KMS-11 (cell line): ENCODE measurements at regions not wholly inside any gene's neighbourhood (a gene's known extent, or its start where the extent isn't known, plus 50 kb on each side); places are given as distances from the start of the nearest gene placed in this dataset.

Experiments
- H2AFZ ChIP-seq: fragments of 200-600 bp; sonication (generic); 2 replicates; pipeline ENCODE4 v1.6.1; 2016; ENCODE audit warnings: antibody characterized with exemption, mixed run types, low read depth
- H3K27ac ChIP-seq: fragments of 200-600 bp; sonication (generic); 2 replicates; pipeline ENCODE4 v1.6.1; 2016; ENCODE audit warnings: mild to moderate bottlenecking, mixed run types
- H3K27me3 ChIP-seq: fragments of 200-600 bp; sonication (generic); 2 replicates; pipeline ENCODE4 v1.6.1; 2017; ENCODE audit warnings: mild to moderate bottlenecking, low read depth, mixed run types, moderate library complexity; ENCODE audit not compliant: insufficient read depth
- H3K36me3 ChIP-seq: fragments of 200-600 bp; sonication (generic); 2 replicates; pipeline ENCODE4 v1.6.1; 2017; ENCODE audit warnings: mild to moderate bottlenecking, mixed run types; ENCODE audit not compliant: insufficient read depth
- H3K4me1 ChIP-seq: fragments of 200-600 bp; sonication (generic); 2 replicates; pipeline ENCODE4 v1.6.1; 2016; ENCODE audit warnings: mild to moderate bottlenecking, low read depth, mixed run types; ENCODE audit not compliant: poor library complexity, severe bottlenecking
- H3K4me2 ChIP-seq: fragments of 200-600 bp; sonication (generic); 2 replicates; pipeline ENCODE4 v1.7.0; 2016; ENCODE audit warnings: mild to moderate bottlenecking, mixed run types
- H3K4me3 ChIP-seq: fragments of 200-600 bp; sonication (generic); IDR thresholded peaks from 2 replicates; pipeline ENCODE4 v1.6.1; 2017; ENCODE audit warnings: low read depth, low read length, mixed read lengths; ENCODE audit not compliant: insufficient read depth
- H3K79me2 ChIP-seq: fragments of 200-600 bp; sonication (generic); 2 replicates; pipeline ENCODE4 v1.6.1; 2016; ENCODE audit warnings: low read depth, mixed run types; ENCODE audit not compliant: insufficient read depth
- H3K9ac ChIP-seq: fragments of 200-600 bp; sonication (generic); 2 replicates; pipeline ENCODE4 v1.6.1; 2016; ENCODE audit warnings: mild to moderate bottlenecking, mixed run types
- H4K20me1 ChIP-seq: fragments of 200-600 bp; sonication (generic); 2 replicates; pipeline ENCODE4 v1.6.1; 2016; ENCODE audit warnings: mild to moderate bottlenecking, mixed run types; ENCODE audit not compliant: insufficient read depth
- CTCF ChIP-seq: fragments of 200-600 bp; sonication (generic); conservative IDR thresholded peaks from 2 replicates; pipeline ENCODE4 v1.6.1; 2017; ENCODE audit warnings: low read depth, mild to moderate bottlenecking, antibody characterized with exemption, low read length, moderate library complexity, mixed read lengths

GRCh38 chr3:148092624-148093347 lies 604.9 kb upstream of the AGTR1 start:
- Histone ChIP-seq H3K27ac (no peak overlapping the region), H3K36me3 (no peaks in the 10 kb centered on the region), H3K4me2 (no peak overlapping the region), H3K27me3 (no peaks in the 10 kb centered on the region), H4K20me1 (no peaks in the 10 kb centered on the region), H3K4me3 (no peak overlapping the region), H3K9ac (no peak overlapping the region), H3K4me1 (peaks cover 19% of the 10 kb centered on the region), H3K79me2 (no peaks in the 10 kb centered on the region), H2AFZ (no peak overlapping the region)
- no peak for TF ChIP-seq CTCF

- no peaks in the 10 kb centered on the region for H3K79me2 ChIP-seq
- no peak overlapping the region for H3K27ac ChIP-seq
- peaks cover 15% of the 10 kb centered on the region for H3K4me1 ChIP-seq
- H3K36me3 ChIP-seq = no peaks in the 10 kb centered on the region
- no peak overlapping the region for H2AFZ ChIP-seq
- H3K4me3 ChIP-seq = no peak overlapping the region
- no peak for TF ChIP-seq CTCF
- H3K4me2 ChIP-seq = no peak overlapping the region
- no peaks in the 10 kb centered on the region for H4K20me1 ChIP-seq
- H3K27me3 ChIP-seq = no peaks in the 10 kb centered on the region
- H3K9ac ChIP-seq = no peak overlapping the region
Measured at GRCh38 chr3:148093753-148094152, 604.0 kb upstream of the AGTR1 start.

- Histone ChIP-seq H3K9ac (no peak overlapping the region), H3K27me3 (no peaks in the 10 kb centered on the region), H3K4me1 (no peaks in the 10 kb centered on the region), H3K27ac (no peak overlapping the region), H3K4me3 (no peak overlapping the region), H3K79me2 (no peaks in the 10 kb centered on the region), H3K36me3 (no peaks in the 10 kb centered on the region), H4K20me1 (no peaks in the 10 kb centered on the region), H3K4me2 (no peak overlapping the region), H2AFZ (no peak overlapping the region)
- no peak for TF ChIP-seq CTCF
Measured at GRCh38 chr3:148095962-148096361, 601.7 kb upstream of the AGTR1 start.

GRCh38 chr3:148100476-148100875 lies 597.2 kb upstream of the AGTR1 start:
- H2AFZ ChIP-seq = no peak overlapping the region
- H4K20me1 ChIP-seq = no peaks in the 10 kb centered on the region
- no peaks in the 10 kb centered on the region for H3K4me1 ChIP-seq
- no peaks in the 10 kb centered on the region for H3K36me3 ChIP-seq
- no peak overlapping the region for H3K9ac ChIP-seq
- H3K27ac ChIP-seq = no peak overlapping the region
- no peak overlapping the region for H3K4me2 ChIP-seq
- no peaks in the 10 kb centered on the region for H3K27me3 ChIP-seq
- no peak for TF ChIP-seq CTCF
- no peaks in the 10 kb centered on the region for H3K79me2 ChIP-seq
- no peak overlapping the region for H3K4me3 ChIP-seq
